HEK293 (cell line): ENCODE measurements at regions not wholly inside any gene's neighbourhood (a gene's known extent, or its start where the extent isn't known, plus 50 kb on each side); places are given as distances from the start of the nearest gene placed in this dataset.

Experiments used
- CTCF ChIA-PET: fragments of 350-600 bp; formaldehyde crosslinking; extraction: SDS; loops from one replicate; lab custom pipeline; 2021; ENCODE audit warnings: antibody characterized with exemption; lab: Yijun Ruan, JAX
- POLR2A ChIA-PET: fragments of 300-600 bp; formaldehyde crosslinking; extraction: SDS; loops from one replicate; lab custom pipeline; 2020; ENCODE audit warnings: antibody characterized with exemption, inconsistent platforms; lab: Yijun Ruan, JAX
- H3K27ac ChIP-seq: fragments of 200-500 bp; sonication (Bioruptor generic); 2 replicates; pipeline ENCODE4 v1.5.1; 2014; ENCODE audit warnings: low read depth, low read length, control low read depth, inconsistent platforms; ENCODE audit errors: extremely low read depth
- H3K36me3 ChIP-seq, 2 experiments: fragments of 200-500 bp in 1 of 2; sonication (Bioruptor generic) in 1 of 2; 1 replicate in 1 of 2; 2 replicates in 1 of 2; pipeline ENCODE4 v1.5.1; 2014 to 2017; ENCODE audit warnings: inconsistent platforms in 2 of 2, low read length in 2 of 2; ENCODE audit not compliant: control insufficient read depth in 2 of 2, insufficient read depth in 1 of 2
- H3K4me1 ChIP-seq: fragments of 200-500 bp; sonication (Bioruptor generic); 2 replicates; pipeline ENCODE4 v1.5.1; 2014; ENCODE audit warnings: mild to moderate bottlenecking, low read length, inconsistent platforms; ENCODE audit not compliant: control insufficient read depth, insufficient read depth
- H3K4me3 ChIP-seq: 2 replicates; pipeline ENCODE4 v1.5.1; 2011; ENCODE audit warnings: low read depth, mild to moderate bottlenecking, control low read depth, low read length, moderate library complexity
- H3K9me3 ChIP-seq: fragments of 200-500 bp; sonication (Bioruptor generic); 2 replicates; pipeline ENCODE4 v1.5.1; 2014; ENCODE audit warnings: low read depth, low read length, inconsistent platforms; ENCODE audit not compliant: control insufficient read depth, insufficient read depth
- ATF2 ChIP-seq: fragments of 450-650 bp; formaldehyde crosslinking; IDR thresholded peaks from 2 replicates; pipeline ENCODE4 v1.5.1; 2016; ENCODE audit warnings: missing biosample characterization, missing genetic modification characterization, low read depth
- KLF7 ChIP-seq: fragments of 450-650 bp; formaldehyde crosslinking; IDR thresholded peaks from 2 replicates; pipeline ENCODE4 v1.5.1; 2016; ENCODE audit warnings: missing biosample characterization, missing genetic modification characterization, borderline replicate concordance
- KLF8 ChIP-seq: fragments of 450-650 bp; formaldehyde crosslinking; IDR thresholded peaks from 2 replicates; pipeline ENCODE4 v1.5.1; 2016; ENCODE audit warnings: missing biosample characterization, missing genetic modification characterization
- MYNN ChIP-seq: fragments of 450-650 bp; formaldehyde crosslinking; IDR thresholded peaks from 2 replicates; pipeline ENCODE4 v1.5.1; 2016; ENCODE audit warnings: missing biosample characterization, missing genetic modification characterization, borderline replicate concordance
- PRDM1 ChIP-seq: fragments of 450-650 bp; formaldehyde crosslinking; IDR thresholded peaks from 2 replicates; pipeline ENCODE4; 2016; ENCODE audit warnings: missing biosample characterization, missing genetic modification characterization
- PRDM4 ChIP-seq: fragments of 450-650 bp; formaldehyde crosslinking; IDR thresholded peaks from 2 replicates; pipeline ENCODE4 v1.5.1; 2017; ENCODE audit warnings: missing biosample characterization, missing genetic modification characterization
- SP7 ChIP-seq: fragments of 450-650 bp; formaldehyde crosslinking; IDR thresholded peaks from 2 replicates; pipeline ENCODE4 v1.5.1; 2016; ENCODE audit warnings: missing biosample characterization, missing genetic modification characterization
- ZBTB17 ChIP-seq: fragments of 450-650 bp; formaldehyde crosslinking; IDR thresholded peaks from 2 replicates; pipeline ENCODE4 v1.5.1; 2016; ENCODE audit warnings: missing biosample characterization, missing genetic modification characterization
- ZNF175 ChIP-seq: fragments of 450-650 bp; formaldehyde crosslinking; IDR thresholded peaks from 2 replicates; pipeline ENCODE4 v1.5.1; 2016; ENCODE audit warnings: missing biosample characterization, missing genetic modification characterization
- ZNF211 ChIP-seq: fragments of 450-650 bp; formaldehyde crosslinking; IDR thresholded peaks from 2 replicates; pipeline ENCODE4 v1.5.1; 2016; ENCODE audit warnings: low read depth, missing biosample characterization, missing genetic modification characterization
- ZNF26 ChIP-seq: fragments of 450-650 bp; formaldehyde crosslinking; IDR thresholded peaks from 2 replicates; pipeline ENCODE4 v1.5.1; 2016; ENCODE audit warnings: missing biosample characterization, missing genetic modification characterization
- ZNF366 ChIP-seq: fragments of 450-650 bp; formaldehyde crosslinking; conservative IDR thresholded peaks from 2 replicates; pipeline ENCODE4 v1.5.1; 2016; ENCODE audit warnings: missing biosample characterization, missing genetic modification characterization
- ZNF416 ChIP-seq: fragments of 450-650 bp; formaldehyde crosslinking; IDR thresholded peaks from 2 replicates; pipeline ENCODE4 v1.5.1; 2016; ENCODE audit warnings: missing biosample characterization, missing genetic modification characterization
- ZNF423 ChIP-seq: fragments of 450-650 bp; formaldehyde crosslinking; IDR thresholded peaks from 2 replicates; pipeline ENCODE4 v1.5.1; 2016; ENCODE audit warnings: missing biosample characterization, missing genetic modification characterization
- ZNF48 ChIP-seq: fragments of 450-650 bp; formaldehyde crosslinking; IDR thresholded peaks from 2 replicates; pipeline ENCODE4 v1.5.1; 2016; ENCODE audit warnings: missing biosample characterization, missing genetic modification characterization
- ZNF549 ChIP-seq: fragments of 450-650 bp; IDR thresholded peaks from 2 replicates; pipeline ENCODE4 v1.5.1; 2018; ENCODE audit warnings: missing biosample characterization, missing genetic modification characterization, mild to moderate bottlenecking, inconsistent platforms, moderate library complexity
- ZNF580 ChIP-seq: fragments of 450-650 bp; formaldehyde crosslinking; IDR thresholded peaks from 2 replicates; pipeline ENCODE4 v1.5.1; 2016; ENCODE audit warnings: missing biosample characterization, missing genetic modification characterization
- ZNF660 ChIP-seq: fragments of 450-650 bp; IDR thresholded peaks from 2 replicates; pipeline ENCODE4 v1.5.1; 2018; ENCODE audit warnings: missing biosample characterization, mild to moderate bottlenecking, missing genetic modification characterization
- ZNF664 ChIP-seq: fragments of 450-650 bp; formaldehyde crosslinking; IDR thresholded peaks from 2 replicates; pipeline ENCODE4 v1.5.1; 2016; ENCODE audit warnings: missing biosample characterization, missing genetic modification characterization
- ZNF837 ChIP-seq: fragments of 450-650 bp; formaldehyde crosslinking; IDR thresholded peaks from 2 replicates; pipeline ENCODE4 v1.5.1; 2016; ENCODE audit warnings: missing biosample characterization, missing genetic modification characterization
- ZSCAN4 ChIP-seq: fragments of 450-650 bp; formaldehyde crosslinking; IDR thresholded peaks from 2 replicates; pipeline ENCODE4 v1.5.1; 2017; ENCODE audit warnings: missing biosample characterization, missing genetic modification characterization
- TF ChIP-seq, protein P1 (sequence below): fragments of 450-650 bp; formaldehyde crosslinking; IDR thresholded peaks from 2 replicates; pipeline ENCODE4 v1.5.0; 2017; ENCODE audit warnings: missing biosample characterization, missing genetic modification characterization, borderline replicate concordance

- TF ChIP-seq ZSCAN4 (peak; percentile 82), ZNF664 (tag by site-specific recombination) (no peak)
- H3K27ac ChIP-seq: no peak overlapping the region
- no peaks in the 10 kb centered on the region for H3K36me3 ChIP-seq
- H3K4me3 ChIP-seq: no peak overlapping the region
- H3K4me1 ChIP-seq: no peaks in the 10 kb centered on the region
- CTCF ChIA-PET: no interaction called here
- H3K9me3 ChIP-seq: no peaks in the 10 kb centered on the region
- POLR2A ChIA-PET: no interaction called here
Measured at GRCh38 chr7:13041368-13041988, 354.0 kb downstream of the ARL4A start.

DNA sequence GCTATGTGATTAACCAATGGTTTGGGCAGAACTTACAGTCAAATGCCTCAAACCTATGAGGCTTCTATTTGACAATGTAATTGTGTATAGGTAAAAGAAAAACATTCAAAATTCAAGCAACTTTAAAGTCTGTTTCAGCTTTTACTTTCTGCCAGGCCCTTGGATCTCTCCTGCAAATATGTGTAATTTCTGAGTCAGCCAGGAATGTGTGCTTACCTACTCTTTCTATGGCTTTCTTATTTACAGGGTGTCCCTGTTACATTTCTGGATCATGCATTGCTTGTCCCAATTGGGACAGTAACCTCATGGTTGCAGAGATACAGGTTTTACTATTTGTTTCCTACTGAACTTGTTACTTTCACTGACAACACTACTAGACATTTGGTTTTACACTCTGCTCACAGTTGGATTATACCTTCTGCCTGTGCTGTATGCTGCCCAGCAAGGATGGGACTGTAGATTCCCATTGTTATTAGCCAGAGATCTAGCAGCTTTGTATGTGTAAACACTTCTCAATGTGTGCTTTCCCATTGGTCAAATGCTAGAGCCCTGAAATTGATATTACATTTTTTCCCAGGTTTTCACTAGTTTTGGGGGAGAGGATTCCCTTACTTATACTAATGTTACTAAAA, 355.3 kb downstream of the ARL4A start:
- no peaks in the 10 kb centered on the region for H3K9me3 ChIP-seq
- CTCF ChIA-PET: interaction anchor here (0.6 kb wide), 1 partner anchor 87 kb away, joined by 3 read pairs; no protein-coding TSS in a partner anchor
- no peaks in the 10 kb centered on the region for H3K4me1 ChIP-seq
- no peak overlapping the region for H3K4me3 ChIP-seq
- H3K36me3 ChIP-seq: no peaks in the 10 kb centered on the region
- H3K27ac ChIP-seq: no peak overlapping the region
- POLR2A ChIA-PET: no interaction called here
- TF ChIP-seq ZNF837 (tag by site-specific recombination) (no peak), ZNF211 (tag by site-specific recombination) (no peak), PRDM1 (tag by site-specific recombination) (no peak), MYNN (no peak)
- TF ChIP-seq, protein P1, sequence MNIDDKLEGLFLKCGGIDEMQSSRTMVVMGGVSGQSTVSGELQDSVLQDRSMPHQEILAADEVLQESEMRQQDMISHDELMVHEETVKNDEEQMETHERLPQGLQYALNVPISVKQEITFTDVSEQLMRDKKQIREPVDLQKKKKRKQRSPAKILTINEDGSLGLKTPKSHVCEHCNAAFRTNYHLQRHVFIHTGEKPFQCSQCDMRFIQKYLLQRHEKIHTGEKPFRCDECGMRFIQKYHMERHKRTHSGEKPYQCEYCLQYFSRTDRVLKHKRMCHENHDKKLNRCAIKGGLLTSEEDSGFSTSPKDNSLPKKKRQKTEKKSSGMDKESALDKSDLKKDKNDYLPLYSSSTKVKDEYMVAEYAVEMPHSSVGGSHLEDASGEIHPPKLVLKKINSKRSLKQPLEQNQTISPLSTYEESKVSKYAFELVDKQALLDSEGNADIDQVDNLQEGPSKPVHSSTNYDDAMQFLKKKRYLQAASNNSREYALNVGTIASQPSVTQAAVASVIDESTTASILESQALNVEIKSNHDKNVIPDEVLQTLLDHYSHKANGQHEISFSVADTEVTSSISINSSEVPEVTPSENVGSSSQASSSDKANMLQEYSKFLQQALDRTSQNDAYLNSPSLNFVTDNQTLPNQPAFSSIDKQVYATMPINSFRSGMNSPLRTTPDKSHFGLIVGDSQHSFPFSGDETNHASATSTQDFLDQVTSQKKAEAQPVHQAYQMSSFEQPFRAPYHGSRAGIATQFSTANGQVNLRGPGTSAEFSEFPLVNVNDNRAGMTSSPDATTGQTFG (tag by site-specific recombination): no peak

DNA sequence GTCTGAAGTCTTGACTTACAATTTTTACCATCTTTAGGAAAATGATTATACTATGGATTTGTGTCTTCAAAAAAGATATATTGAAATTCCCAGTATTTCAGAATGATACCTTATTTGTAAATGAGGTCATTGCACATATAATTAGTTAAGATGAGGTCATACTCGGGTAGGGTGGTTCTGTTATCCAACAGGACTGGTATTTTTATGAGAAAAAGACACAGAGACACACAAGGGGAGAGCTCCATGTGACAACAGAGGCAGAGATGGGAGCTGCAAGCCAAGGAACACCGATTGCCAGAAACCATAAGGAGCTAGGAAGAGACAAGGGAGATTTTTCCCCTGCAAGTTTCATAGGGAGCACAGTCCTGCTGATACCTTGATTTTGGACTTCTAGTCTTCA, 356.9 kb downstream of the ARL4A start:
- POLR2A ChIA-PET: no interaction called here
- CTCF ChIA-PET: no interaction called here
- Histone ChIP-seq H3K4me3 (no peak overlapping the region), H3K4me1 (no peaks in the 10 kb centered on the region), H3K9me3 (no peaks in the 10 kb centered on the region), H3K36me3 (no peaks in the 10 kb centered on the region), H3K27ac (no peak overlapping the region)
- TF ChIP-seq ZNF423 (tag by site-specific recombination) (no peak), SP7 (tag by site-specific recombination) (peak; percentile 35), KLF7 (tag by site-specific recombination) (no peak), ZNF549 (tag by site-specific recombination) (no peak), ZNF366 (peak; percentile 71), ZNF660 (tag by site-specific recombination) (0 out of 2 replicates have a peak, but pooled peaks have one; percentile 38), ZNF175 (tag by site-specific recombination) (no peak), KLF8 (tag by site-specific recombination) (peak; percentile 25; the same call in 1 of the 2 replicates), ZNF580 (tag by site-specific recombination) (peak; percentile 47; the same call in 1 of the 2 replicates), ZNF48 (no peak), ATF2 (peak; percentile 94), PRDM4 (tag by site-specific recombination) (no peak), ZBTB17 (peak; percentile 61), ZNF416 (tag by site-specific recombination) (no peak), ZNF26 (tag by site-specific recombination) (no peak)
